Right lobe of liver (tissue), 6 donors: ENCODE measurements at regions not wholly inside any gene's neighbourhood (a gene's known extent, or its start where the extent isn't known, plus 50 kb on each side); places are given as distances from the start of the nearest gene placed in this dataset.

Experiments
- ATAC-seq, 4 donors: fragments of 200-7000 bp; cut with Tn5 transposase; one replicate each; pipeline ENCODE4 v1.9.1; 2020; ENCODE audit warnings: mild to moderate bottlenecking in 4 of 4, moderate library complexity in 4 of 4
- DNase-seq, 3 donors: peaks; one replicate each; pipeline ENCODE4 v3.0.0-alpha.2; 2020
- H3K27ac ChIP-seq, 3 donors: fragments of 200-600 bp; one replicate each; pipeline ENCODE4 v1.8.0; 2022
- H3K27me3 ChIP-seq, 2 donors: fragments of 200-600 bp; one replicate each; pipeline ENCODE4 v1.8.0; 2022
- H3K36me3 ChIP-seq, 4 donors: fragments of 200-600 bp; sonication (generic) in 1 of 4; one replicate each; pipeline versions ENCODE4 v1.5.1 to v1.8.0; 2017 to 2022; ENCODE audit warnings: control low read depth in 1 of 4
- H3K4me1 ChIP-seq, 4 donors: fragments of 200-600 bp; sonication (generic) in 1 of 4; one replicate each; pipeline versions ENCODE4 v1.5.1 to v1.8.0; 2017 to 2022; ENCODE audit warnings: control low read depth in 1 of 4
- H3K4me3 ChIP-seq, 3 donors: fragments of 200-600 bp; one replicate each; pipeline ENCODE4 v1.8.0; 2022
- H3K9me3 ChIP-seq, 4 donors: fragments of 200-600 bp; sonication (generic) in 1 of 4; one replicate each; pipeline versions ENCODE4 v1.5.1 to v1.8.0; 2017 to 2022; ENCODE audit warnings: control low read depth in 1 of 4
- POLR2A ChIP-seq: fragments of 450-650 bp; IDR thresholded peaks from one replicate; pipeline ENCODE4 v1.6.1; 2017; ENCODE audit warnings: antibody characterized with exemption, mild to moderate bottlenecking
- WGBS: methylation state at CpG from one replicate; pipeline ENCODE4 v1.1.6; 2018; ENCODE audit warnings: low coverage, low lambda C conversion rate; ENCODE audit not compliant: insufficient coverage; ENCODE audit errors: missing lambda C conversion rate; 5-methylcytosine and 5-hydroxymethylcytosine counted together
- intact Hi-C, 2 donors: fragments of 100-400 bp; cut with DNase I; formaldehyde crosslinking; loops; one replicate each; pipeline versions ENCODE4 v1.11.2 to v1.14.1; 2022
- TF ChIP-seq, protein P1 (sequence below), 4 donors: fragments of 200-600 bp in 3 of 4; fragments of 450-650 bp in 1 of 4; IDR thresholded peaks; one replicate each; pipeline versions ENCODE4 v1.5.1 to v1.8.0; 2016 to 2022; ENCODE audit warnings: antibody characterized with exemption in 4 of 4, mild to moderate bottlenecking in 2 of 4
- donor health status: DM: no; HTN: yes; CAD: no.
- donor health status: DM: no; HTN: no; CAD: no.
- donor health status: DM: no; HTN: no; CAD: no.
- donor health status: DM: no; HTN: yes; CAD: no.
- donor health status: DM: no; HTN: yes; CAD: no.

DNA sequence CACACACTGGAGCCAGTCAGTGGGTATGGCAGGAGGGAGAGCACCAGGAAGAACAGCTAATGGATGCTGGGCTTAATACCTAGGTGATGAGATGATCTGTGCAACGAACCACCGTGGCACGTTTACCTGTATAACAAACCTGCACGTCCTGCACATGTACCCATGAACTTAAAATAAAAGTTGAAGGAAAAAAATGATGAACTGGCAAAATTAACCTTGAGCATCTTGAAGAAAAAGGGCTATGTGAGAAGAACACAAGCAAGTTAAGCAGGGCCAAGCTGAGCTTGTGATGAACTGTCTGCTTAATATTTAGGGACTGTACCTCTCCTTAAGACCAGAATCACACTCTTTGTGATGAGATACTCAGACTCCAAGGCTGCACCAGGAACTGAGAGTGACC is 70.0 kb downstream of the TTC6 start:
- WGBS = 82% methylated on average over 4 of the region's 4 CpGs
- ATAC-seq (no peak), DNase-seq (no peak)
- H3K9me3 ChIP-seq = no peaks in the 10 kb centered on the region
- peaks cover 0 to 17% (median 4%) of the 10 kb centered on the region in 4 donors for H3K4me1 ChIP-seq
- H3K36me3 ChIP-seq = no peaks in the 10 kb centered on the region
- no peak overlapping the region for H3K4me3 ChIP-seq
- no peak for TF ChIP-seq POLR2A
- TF ChIP-seq, protein P1, sequence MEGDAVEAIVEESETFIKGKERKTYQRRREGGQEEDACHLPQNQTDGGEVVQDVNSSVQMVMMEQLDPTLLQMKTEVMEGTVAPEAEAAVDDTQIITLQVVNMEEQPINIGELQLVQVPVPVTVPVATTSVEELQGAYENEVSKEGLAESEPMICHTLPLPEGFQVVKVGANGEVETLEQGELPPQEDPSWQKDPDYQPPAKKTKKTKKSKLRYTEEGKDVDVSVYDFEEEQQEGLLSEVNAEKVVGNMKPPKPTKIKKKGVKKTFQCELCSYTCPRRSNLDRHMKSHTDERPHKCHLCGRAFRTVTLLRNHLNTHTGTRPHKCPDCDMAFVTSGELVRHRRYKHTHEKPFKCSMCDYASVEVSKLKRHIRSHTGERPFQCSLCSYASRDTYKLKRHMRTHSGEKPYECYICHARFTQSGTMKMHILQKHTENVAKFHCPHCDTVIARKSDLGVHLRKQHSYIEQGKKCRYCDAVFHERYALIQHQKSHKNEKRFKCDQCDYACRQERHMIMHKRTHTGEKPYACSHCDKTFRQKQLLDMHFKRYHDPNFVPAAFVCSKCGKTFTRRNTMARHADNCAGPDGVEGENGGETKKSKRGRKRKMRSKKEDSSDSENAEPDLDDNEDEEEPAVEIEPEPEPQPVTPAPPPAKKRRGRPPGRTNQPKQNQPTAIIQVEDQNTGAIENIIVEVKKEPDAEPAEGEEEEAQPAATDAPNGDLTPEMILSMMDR (IDR thresholded peaks at IDR 0.05) = no peak
- intact Hi-C loops = no loop called here
- no peak overlapping the region for H3K27ac ChIP-seq
- no peaks in the 10 kb centered on the region for H3K27me3 ChIP-seq

DNA sequence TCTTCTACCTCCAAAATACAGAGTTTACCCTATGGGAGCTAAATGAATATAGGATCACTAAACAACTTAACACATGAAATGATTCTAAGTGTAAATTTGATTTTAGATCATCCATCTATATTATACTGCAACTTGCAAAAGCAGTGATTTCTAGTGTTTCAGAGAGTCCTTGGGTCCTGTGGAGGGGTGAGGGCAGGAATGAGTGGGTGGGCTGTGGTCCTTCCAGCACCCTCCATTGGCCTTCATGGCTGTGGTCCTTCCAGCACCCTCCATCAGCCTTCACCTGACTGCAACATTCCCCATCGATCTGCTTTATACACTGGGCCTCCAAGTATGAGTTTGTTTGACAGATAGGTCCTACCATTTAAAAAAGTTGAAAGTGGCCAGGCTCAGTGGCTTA is 70.5 kb downstream of the TTC6 start:
- Histone ChIP-seq H3K27ac (no peak overlapping the region), H3K27me3 (no peaks in the 10 kb centered on the region), H3K4me3 (no peak overlapping the region), H3K4me1 (peaks cover 0 to 17% (median 4%) of the 10 kb centered on the region in 4 donors), H3K36me3 (no peaks in the 10 kb centered on the region), H3K9me3 (no peaks in the 10 kb centered on the region)
- intact Hi-C loops = no loop called here
- TF ChIP-seq, protein P1 (IDR thresholded peaks at IDR 0.05) = no peak
- no peak for TF ChIP-seq POLR2A
- WGBS = 78% methylated on average over 1 of the region's 1 CpG
- ATAC-seq = no peak
- no peak for DNase-seq

GRCh38 chr14:37668646-37669045 is 73.2 kb downstream of the TTC6 start:
- Histone ChIP-seq H3K27me3 (no peaks in the 10 kb centered on the region), H3K27ac (no peak overlapping the region), H3K4me1 (peaks cover 0 to 9% (median 4%) of the 10 kb centered on the region in 4 donors), H3K4me3 (no peak overlapping the region), H3K36me3 (no peaks in the 10 kb centered on the region), H3K9me3 (no peaks in the 10 kb centered on the region)
- 78% methylated on average over 1 of the region's 1 CpG for WGBS
- DNase-seq = no peak
- TF ChIP-seq, protein P1 (IDR thresholded peaks at IDR 0.05) = no peak
- TF ChIP-seq POLR2A = no peak
- no peak for ATAC-seq
- intact Hi-C loops = no loop called here

- ATAC-seq (no peak), DNase-seq (no peak)
- Histone ChIP-seq H3K27me3 (no peaks in the 10 kb centered on the region), H3K4me3 (no peak overlapping the region), H3K9me3 (no peaks in the 10 kb centered on the region), H3K36me3 (no peaks in the 10 kb centered on the region), H3K27ac (no peak overlapping the region), H3K4me1 (peaks cover 0 to 5% (median 2%) of the 10 kb centered on the region in 4 donors)
- intact Hi-C loops = no loop called here
- TF ChIP-seq, protein P1 (IDR thresholded peaks at IDR 0.05) = no peak
- TF ChIP-seq POLR2A = no peak
- 75% methylated on average over 3 of the region's 3 CpGs for WGBS
These were observed 73.8 kb downstream of the TTC6 start for GRCh38 chr14:37669242-37669641.

GRCh38 chr14:37673439-37673838 is 78.0 kb downstream of the TTC6 start:
- H3K27ac ChIP-seq = no peak overlapping the region
- ATAC-seq (no peak), DNase-seq (no peak)
- 100% methylated on average over 1 of the region's 1 CpG for WGBS
- no peaks in the 10 kb centered on the region for H3K4me1 ChIP-seq
- no peaks in the 10 kb centered on the region for H3K9me3 ChIP-seq
- no peaks in the 10 kb centered on the region for H3K36me3 ChIP-seq
- H3K4me3 ChIP-seq = no peak overlapping the region
- TF ChIP-seq, protein P1 (IDR thresholded peaks at IDR 0.05) = no peak
- TF ChIP-seq POLR2A = no peak
- no peaks in the 10 kb centered on the region for H3K27me3 ChIP-seq
- intact Hi-C loops = no loop called here
